ENCODE measurements at regions not wholly inside any gene's neighbourhood (a gene's known extent, or its start where the extent isn't known, plus 50 kb on each side); places are given as distances from the start of the nearest gene placed in this dataset.
"Not testable (repeated sequence)": the region's sequence is repeated elsewhere in the genome, so short reads cannot be mapped to it uniquely, and the experiment has no call there.

DNA sequence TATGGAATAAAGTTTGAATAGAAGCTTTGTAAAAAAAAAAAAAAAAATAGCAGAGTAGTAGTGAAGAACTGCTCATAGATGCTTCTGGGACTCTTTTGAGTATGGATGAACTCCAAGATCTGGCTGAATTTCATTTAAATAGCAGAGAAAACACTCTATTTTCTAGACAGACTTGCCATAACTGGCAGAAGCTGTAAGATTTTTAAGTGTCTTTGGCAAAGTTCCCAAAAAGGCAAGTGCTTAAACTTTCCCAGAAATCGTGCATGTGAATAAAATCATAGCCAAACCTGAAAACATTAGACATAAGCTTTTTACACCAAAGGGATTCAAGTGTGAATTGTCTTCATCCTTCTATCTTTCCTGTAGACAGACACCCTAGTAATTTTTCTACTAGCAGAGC lies 110.3 kb upstream of the MITF start:
- Mint-ChIP-seq H3K9me3 (peaks cover 14% of the 10 kb centered on the region), H3K4me1 (no peaks in the 10 kb centered on the region), H3K27ac (ENCODE audit: low read depth) (no peak overlapping the region), H3K36me3 (ENCODE audit: insufficient read depth) (no peaks in the 10 kb centered on the region), H3K4me3 (no peak overlapping the region), H3K27me3 (no peaks in the 10 kb centered on the region)
- DNase-seq (ENCODE audit: low spot score in 2 of 2) (no peak), ATAC-seq (replicated peaks; ENCODE audit: extremely low read depth, poor library complexity, severe bottlenecking) (no peak)

DNA sequence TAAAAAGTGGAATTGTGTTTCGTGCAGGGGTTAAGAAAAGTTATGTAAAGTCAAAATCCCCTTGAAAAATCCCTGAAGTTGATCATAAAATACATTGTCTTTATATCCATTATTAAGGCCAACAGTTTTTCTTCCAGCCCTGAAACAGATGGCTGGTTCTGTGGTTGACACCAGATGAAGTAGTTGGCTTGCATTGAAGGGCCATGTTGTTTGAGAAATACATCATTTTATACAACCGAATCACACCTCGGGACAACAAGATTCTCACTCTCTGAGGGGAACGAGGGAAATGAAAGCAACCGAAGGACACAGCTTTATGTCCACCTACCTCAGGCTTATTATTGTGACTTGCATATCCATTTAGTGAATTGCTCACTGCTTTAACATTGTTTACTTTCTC lies 126.0 kb upstream of the MITF start:
- peaks cover 8% of the 10 kb centered on the region for H3K9me3 Mint-ChIP-seq
- no peaks in the 10 kb centered on the region for H3K36me3 Mint-ChIP-seq (ENCODE audit: insufficient read depth)
- H3K4me1 Mint-ChIP-seq = no peaks in the 10 kb centered on the region
- no peaks in the 10 kb centered on the region for H3K27me3 Mint-ChIP-seq
- no peak for ATAC-seq (replicated peaks; ENCODE audit: extremely low read depth, poor library complexity, severe bottlenecking)
- H3K4me3 Mint-ChIP-seq = no peak overlapping the region
- no peak for DNase-seq (ENCODE audit: low spot score in 2 of 2)
- no peak overlapping the region for H3K27ac Mint-ChIP-seq (ENCODE audit: low read depth)

DNA sequence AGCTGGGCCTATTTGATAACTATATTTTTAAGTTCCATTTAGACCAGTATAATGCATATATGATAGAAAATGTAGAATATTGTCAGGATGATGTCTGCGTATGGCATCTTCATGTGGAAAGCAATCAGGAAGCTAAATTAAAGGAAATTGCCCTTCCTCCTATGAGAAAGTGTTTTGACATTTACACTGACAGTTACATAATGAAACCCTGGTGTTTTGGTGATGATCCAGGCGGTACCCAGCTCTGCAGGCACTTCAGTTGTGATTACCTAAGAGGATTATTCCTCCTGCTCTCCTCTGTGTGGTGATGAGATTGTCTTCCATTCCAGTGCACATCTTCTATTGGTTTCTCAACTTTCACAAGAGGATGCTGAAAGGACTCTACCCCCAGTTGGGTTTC lies 126.5 kb upstream of the MITF start:
- ATAC-seq (replicated peaks; ENCODE audit: extremely low read depth, poor library complexity, severe bottlenecking) (no peak), DNase-seq (ENCODE audit: low spot score in 2 of 2) (no peak)
- H3K4me1 Mint-ChIP-seq = no peaks in the 10 kb centered on the region
- H3K4me3 Mint-ChIP-seq = no peak overlapping the region
- no peaks in the 10 kb centered on the region for H3K36me3 Mint-ChIP-seq (ENCODE audit: insufficient read depth)
- no peak overlapping the region for H3K27ac Mint-ChIP-seq (ENCODE audit: low read depth)
- H3K27me3 Mint-ChIP-seq = no peaks in the 10 kb centered on the region
- H3K9me3 Mint-ChIP-seq = peaks cover 8% of the 10 kb centered on the region

DNA sequence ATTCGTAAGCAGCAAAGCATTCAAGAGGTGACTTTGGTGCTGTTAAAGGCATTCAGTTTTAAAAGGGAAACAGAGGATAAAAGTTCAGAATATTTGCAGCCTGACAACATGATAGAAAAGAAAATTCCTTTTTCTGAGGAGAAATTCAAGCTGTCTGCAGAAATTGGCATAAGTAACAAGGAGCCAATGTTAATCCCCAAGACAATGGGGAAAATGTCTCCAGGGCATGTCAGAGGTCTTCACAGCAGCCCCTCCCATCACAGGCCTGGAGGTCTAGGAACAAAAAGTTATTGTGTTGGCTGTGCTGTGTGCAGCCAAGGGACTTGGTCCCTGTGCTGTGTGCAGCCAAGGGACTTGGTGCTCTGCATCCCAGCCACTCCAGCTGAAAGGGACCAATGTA lies 129.7 kb upstream of the MITF start:
- not testable (repeated sequence) for DNase-seq (ENCODE audit: low spot score in 2 of 2); ATAC-seq (replicated peaks; ENCODE audit: extremely low read depth, poor library complexity, severe bottlenecking); H3K9me3 Mint-ChIP-seq; H3K4me1 Mint-ChIP-seq; H3K27ac Mint-ChIP-seq (ENCODE audit: low read depth); H3K4me3 Mint-ChIP-seq; H3K36me3 Mint-ChIP-seq (ENCODE audit: insufficient read depth); H3K27me3 Mint-ChIP-seq

DNA sequence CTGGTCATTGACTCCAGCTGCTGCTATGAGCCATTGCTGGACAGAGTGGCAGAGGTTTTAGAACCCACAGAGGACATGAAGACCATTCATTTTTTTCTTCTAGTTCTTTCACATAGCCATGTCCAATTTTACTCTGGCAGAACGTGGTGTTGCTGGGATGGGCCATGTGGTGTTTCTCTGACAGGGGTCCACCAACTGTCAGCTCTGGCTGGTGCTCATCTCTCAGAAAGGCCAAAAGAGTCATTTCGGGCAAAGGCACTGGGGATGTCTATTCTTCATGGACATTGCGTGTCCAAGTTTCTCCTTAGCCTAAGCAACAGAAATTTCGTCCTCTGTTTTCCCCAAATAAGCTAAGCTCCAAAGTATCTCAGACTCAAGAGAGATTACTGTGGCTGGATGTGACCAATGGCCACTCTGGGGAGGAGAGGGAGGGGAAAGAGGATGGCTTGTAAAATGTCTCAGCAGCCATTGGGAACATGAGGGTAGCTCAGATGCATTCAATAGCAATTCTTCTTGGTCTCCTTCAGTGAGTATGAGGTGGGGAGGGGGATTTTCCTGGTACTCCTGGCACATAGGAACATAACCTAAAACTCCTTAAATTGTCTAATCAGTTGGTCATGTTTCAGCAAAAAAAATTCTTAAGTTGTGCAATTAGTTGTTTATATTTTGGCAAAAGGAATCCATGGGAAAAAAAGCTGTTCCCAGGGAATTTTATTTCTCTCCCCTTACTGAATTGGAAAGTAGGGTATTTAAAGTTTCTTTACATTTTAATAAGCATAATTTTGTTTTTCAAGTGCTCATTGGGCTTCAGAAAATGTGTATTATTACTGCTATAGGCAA lies 131.6 kb upstream of the MITF start:
- Mint-ChIP-seq H3K4me1 (no peaks in the 10 kb centered on the region), H3K9me3 (peaks cover 8% of the 10 kb centered on the region), H3K27ac (ENCODE audit: low read depth) (no peak overlapping the region), H3K27me3 (no peaks in the 10 kb centered on the region), H3K36me3 (ENCODE audit: insufficient read depth) (no peaks in the 10 kb centered on the region), H3K4me3 (no peak overlapping the region)
- DNase-seq (ENCODE audit: low spot score in 2 of 2) (no peak), ATAC-seq (replicated peaks; ENCODE audit: extremely low read depth, poor library complexity, severe bottlenecking) (no peak)

DNA sequence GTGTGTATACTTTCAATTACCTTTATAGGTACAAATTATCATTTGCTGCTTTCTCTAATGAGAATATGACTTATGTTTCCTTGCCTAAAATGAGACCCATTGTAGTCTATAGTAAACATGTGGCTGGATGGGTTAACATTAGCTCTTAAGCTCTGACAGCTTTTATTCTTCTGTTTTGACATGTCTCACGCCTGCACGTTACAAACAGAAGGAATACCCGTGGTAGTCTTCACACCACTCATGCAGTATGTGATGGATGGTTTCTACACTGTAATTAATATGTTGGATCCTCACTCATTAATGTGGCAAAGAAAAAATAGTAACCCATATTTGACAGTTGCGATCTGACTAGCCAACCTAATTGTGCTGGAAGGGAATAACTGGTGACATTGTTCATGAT lies 133.4 kb upstream of the MITF start:
- H3K27ac Mint-ChIP-seq (ENCODE audit: low read depth) = no peak overlapping the region

DNA sequence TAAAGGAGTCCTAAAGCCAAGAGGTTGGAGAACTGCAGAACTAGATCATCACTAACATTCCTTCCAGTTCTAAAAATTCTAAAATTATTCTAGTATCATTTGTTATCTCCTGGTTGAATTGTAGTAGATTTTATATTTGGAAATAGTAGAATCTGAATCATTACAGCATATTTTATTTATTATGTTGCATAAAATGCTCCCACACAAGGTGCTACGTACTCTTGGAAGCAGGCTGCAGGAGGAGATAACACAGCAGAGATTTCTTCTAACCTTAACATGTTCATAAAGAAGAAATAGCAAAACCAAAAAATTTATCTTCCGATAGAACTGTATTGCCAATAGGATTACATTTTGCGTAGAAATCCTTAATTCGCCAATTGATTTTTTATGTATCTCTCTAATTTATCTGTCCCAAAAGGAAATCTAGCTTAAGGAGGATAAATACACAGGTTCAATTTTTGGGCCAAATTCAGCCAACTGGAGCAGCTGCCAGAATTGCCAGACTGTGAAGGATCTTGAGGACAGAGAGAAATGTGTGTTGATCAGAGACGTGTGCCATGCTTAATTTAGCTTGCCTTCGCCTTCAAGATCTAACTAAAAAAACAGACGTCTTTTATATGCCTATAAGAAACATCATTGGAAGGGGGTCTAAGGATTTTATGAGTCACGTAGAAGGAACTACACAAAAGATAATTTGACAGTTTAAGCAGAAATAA lies 134.4 kb upstream of the MITF start:
- Mint-ChIP-seq H3K4me3 (no peak overlapping the region), H3K27me3 (no peaks in the 10 kb centered on the region), H3K9me3 (peaks cover 13% of the 10 kb centered on the region), H3K36me3 (ENCODE audit: insufficient read depth) (no peaks in the 10 kb centered on the region), H3K4me1 (no peaks in the 10 kb centered on the region), H3K27ac (ENCODE audit: low read depth) (no peak overlapping the region)
- DNase-seq (ENCODE audit: low spot score in 2 of 2) = no peak
- no peak for ATAC-seq (replicated peaks; ENCODE audit: extremely low read depth, poor library complexity, severe bottlenecking)

More for the DNA sequence above, 133.4 kb upstream of the MITF start:
- no peaks in the 10 kb centered on the region for H3K27me3 Mint-ChIP-seq
- DNase-seq (ENCODE audit: low spot score in 2 of 2) (no peak), ATAC-seq (replicated peaks; ENCODE audit: extremely low read depth, poor library complexity, severe bottlenecking) (no peak)
- H3K9me3 Mint-ChIP-seq = peaks cover 13% of the 10 kb centered on the region
- no peaks in the 10 kb centered on the region for H3K4me1 Mint-ChIP-seq
- no peaks in the 10 kb centered on the region for H3K36me3 Mint-ChIP-seq (ENCODE audit: insufficient read depth)
- no peak overlapping the region for H3K4me3 Mint-ChIP-seq

DNA sequence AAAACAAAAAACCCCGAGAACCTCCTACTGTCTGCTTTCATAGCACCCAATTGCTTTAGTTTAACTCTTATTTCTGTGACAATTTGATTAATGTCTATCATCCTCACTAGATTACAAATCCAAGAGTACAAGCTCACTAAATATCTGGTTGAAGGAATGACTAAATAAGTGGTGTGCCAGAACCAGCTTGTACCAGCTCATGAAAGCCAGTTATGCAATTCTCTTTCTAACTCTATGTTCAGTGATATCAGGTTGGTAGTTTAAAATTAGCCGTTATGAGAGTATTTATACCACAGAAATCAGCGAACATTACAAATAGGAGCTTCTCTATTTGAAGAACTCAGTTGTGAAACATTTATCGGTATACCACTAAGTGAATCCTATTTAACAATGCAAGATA lies 137.2 kb upstream of the MITF start:
- H3K4me3 Mint-ChIP-seq = no peak overlapping the region
- no peaks in the 10 kb centered on the region for H3K27me3 Mint-ChIP-seq
- peaks cover 5% of the 10 kb centered on the region for H3K9me3 Mint-ChIP-seq
- DNase-seq (ENCODE audit: low spot score in 2 of 2) = no peak
- H3K27ac Mint-ChIP-seq (ENCODE audit: low read depth) = no peak overlapping the region
- H3K4me1 Mint-ChIP-seq = no peaks in the 10 kb centered on the region
- H3K36me3 Mint-ChIP-seq (ENCODE audit: insufficient read depth) = no peaks in the 10 kb centered on the region
- ATAC-seq (replicated peaks; ENCODE audit: extremely low read depth, poor library complexity, severe bottlenecking) = no peak

DNA sequence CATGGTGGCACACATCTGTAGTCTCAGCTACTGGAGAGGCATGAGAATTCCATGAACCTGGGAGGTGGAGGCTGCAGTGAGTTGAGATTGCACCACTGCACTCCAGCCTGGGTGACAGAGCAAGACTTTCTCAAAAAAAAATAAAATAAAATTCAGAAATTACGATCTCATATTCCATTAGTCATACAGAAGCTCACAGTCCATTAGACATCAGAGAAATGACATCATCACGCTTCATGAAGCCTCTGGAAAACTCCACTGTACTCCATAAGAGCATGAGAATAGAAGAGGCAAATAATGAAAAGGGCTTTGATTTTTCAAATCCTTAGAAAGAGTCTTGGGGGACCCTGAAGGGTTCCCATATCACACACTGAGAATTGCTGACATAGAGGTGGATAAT lies 145.0 kb upstream of the MITF start:
- H3K27ac Mint-ChIP-seq (ENCODE audit: low read depth) = no peak overlapping the region
- H3K4me1 Mint-ChIP-seq = no peaks in the 10 kb centered on the region
- no peaks in the 10 kb centered on the region for H3K27me3 Mint-ChIP-seq
- no peak for DNase-seq (ENCODE audit: low spot score in 2 of 2)
- H3K9me3 Mint-ChIP-seq = no peaks in the 10 kb centered on the region
- H3K4me3 Mint-ChIP-seq = no peak overlapping the region
- no peaks in the 10 kb centered on the region for H3K36me3 Mint-ChIP-seq (ENCODE audit: insufficient read depth)
- no peak for ATAC-seq (replicated peaks; ENCODE audit: extremely low read depth, poor library complexity, severe bottlenecking)

DNA sequence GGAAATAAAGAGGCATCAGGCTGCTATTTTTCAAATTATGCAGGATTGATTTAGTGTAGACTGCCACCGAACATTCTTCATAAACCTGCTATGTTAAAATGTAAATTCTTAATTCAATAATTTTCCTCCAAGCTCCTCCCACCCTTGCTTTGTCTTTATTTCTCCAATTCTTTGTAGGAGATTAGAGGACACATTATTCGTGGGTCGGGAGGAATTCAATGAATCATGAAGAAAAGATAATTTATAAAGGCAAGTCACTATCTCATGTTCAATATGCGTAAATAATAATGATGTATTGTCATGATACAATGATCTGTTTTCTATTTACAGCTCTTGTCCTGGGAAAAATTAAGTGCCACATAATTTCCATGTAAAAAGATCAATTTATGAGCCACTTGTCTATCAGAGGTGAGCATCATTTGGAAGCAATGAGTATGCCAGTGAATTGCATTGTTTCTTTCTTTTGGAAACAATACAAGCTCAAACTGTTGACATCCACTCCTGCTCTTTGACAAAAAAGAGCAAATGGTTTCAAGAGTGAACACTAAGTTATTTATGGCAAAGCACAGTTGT lies 148.0 kb upstream of the MITF start:
- H3K27ac Mint-ChIP-seq (ENCODE audit: low read depth) = no peak overlapping the region
- H3K9me3 Mint-ChIP-seq = peaks cover 9% of the 10 kb centered on the region
- no peaks in the 10 kb centered on the region for H3K4me1 Mint-ChIP-seq
- no peaks in the 10 kb centered on the region for H3K27me3 Mint-ChIP-seq
- no peaks in the 10 kb centered on the region for H3K36me3 Mint-ChIP-seq (ENCODE audit: insufficient read depth)
- H3K4me3 Mint-ChIP-seq = no peak overlapping the region
- no peak for DNase-seq (ENCODE audit: low spot score in 2 of 2)
- no peak for ATAC-seq (replicated peaks; ENCODE audit: extremely low read depth, poor library complexity, severe bottlenecking)

DNA sequence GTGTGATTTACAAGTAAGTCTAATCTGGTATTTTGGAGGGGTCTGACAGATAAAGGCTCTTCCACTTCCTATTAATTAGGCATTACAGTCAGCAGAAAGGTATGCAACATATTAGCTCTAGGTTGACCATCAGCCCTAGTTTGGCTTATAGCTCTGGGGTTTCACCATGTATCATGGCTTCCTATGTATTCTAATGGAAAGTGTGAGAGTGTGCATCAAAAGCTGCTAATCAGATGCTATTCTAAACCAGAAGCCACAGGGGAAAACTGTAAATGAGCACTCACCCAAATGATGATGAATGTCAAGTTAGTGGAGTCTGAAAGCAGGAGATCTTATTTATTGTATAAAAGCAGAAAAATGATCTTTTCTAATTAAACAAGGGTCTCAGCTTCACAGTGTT lies 149.2 kb upstream of the MITF start:
- ATAC-seq (replicated peaks; ENCODE audit: extremely low read depth, poor library complexity, severe bottlenecking) (no peak), DNase-seq (ENCODE audit: low spot score in 2 of 2) (no peak)
- no peak overlapping the region for H3K27ac Mint-ChIP-seq (ENCODE audit: low read depth)
- H3K4me1 Mint-ChIP-seq = no peaks in the 10 kb centered on the region
- no peak overlapping the region for H3K4me3 Mint-ChIP-seq
- no peaks in the 10 kb centered on the region for H3K36me3 Mint-ChIP-seq (ENCODE audit: insufficient read depth)
- no peaks in the 10 kb centered on the region for H3K27me3 Mint-ChIP-seq
- H3K9me3 Mint-ChIP-seq = peaks cover 9% of the 10 kb centered on the region

DNA sequence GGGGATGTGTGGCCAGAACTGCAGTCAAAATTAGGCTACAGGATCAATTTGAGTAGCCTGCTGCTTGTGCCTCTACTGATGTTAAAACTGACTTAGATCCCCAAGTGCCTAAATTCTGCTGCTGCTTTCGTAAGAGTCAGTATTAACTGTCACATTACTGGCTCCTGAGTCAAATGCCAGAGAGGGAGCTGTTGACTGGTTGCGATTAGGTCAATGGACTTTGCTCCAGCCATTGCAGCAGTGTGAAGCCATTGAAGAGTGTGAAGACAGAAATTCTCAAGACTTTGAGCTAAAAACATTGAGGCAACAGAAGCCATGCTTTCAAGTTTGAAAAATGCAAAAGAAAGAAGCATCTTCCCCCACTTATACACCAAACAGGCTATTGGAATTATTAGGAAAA lies 151.1 kb upstream of the MITF start:
- H3K36me3 Mint-ChIP-seq (ENCODE audit: insufficient read depth) = no peaks in the 10 kb centered on the region
- DNase-seq (ENCODE audit: low spot score in 2 of 2) (no peak), ATAC-seq (replicated peaks; ENCODE audit: extremely low read depth, poor library complexity, severe bottlenecking) (no peak)
- H3K9me3 Mint-ChIP-seq = peaks cover 15% of the 10 kb centered on the region
- no peak overlapping the region for H3K4me3 Mint-ChIP-seq
- no peak overlapping the region for H3K27ac Mint-ChIP-seq (ENCODE audit: low read depth)
- H3K4me1 Mint-ChIP-seq = no peaks in the 10 kb centered on the region
- H3K27me3 Mint-ChIP-seq = no peaks in the 10 kb centered on the region

DNA sequence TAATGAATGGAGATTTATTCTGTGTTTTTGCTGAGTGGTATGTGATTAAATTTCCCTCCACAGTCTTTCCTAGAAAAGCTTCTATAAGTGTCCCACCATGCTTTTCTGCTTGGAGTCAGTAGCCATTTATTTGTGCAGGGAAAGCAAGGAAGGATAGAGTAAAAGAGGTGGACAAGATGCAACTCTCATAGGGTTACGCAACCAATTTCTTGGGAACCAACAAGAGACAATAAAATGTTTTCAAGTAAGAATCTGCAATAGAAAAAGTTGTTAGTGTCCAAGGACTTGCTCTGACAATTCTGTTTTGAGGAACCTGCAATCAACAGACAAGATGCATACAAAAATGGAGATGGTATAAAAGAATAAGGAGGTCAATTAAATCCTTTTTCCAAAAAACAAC lies 153.8 kb upstream of the MITF start:
- Mint-ChIP-seq H3K4me3 (no peak overlapping the region), H3K27me3 (no peaks in the 10 kb centered on the region), H3K27ac (ENCODE audit: low read depth) (no peak overlapping the region), H3K36me3 (ENCODE audit: insufficient read depth) (no peaks in the 10 kb centered on the region), H3K9me3 (peaks cover 15% of the 10 kb centered on the region), H3K4me1 (no peaks in the 10 kb centered on the region)
- DNase-seq (ENCODE audit: low spot score in 2 of 2) = no peak
- no peak for ATAC-seq (replicated peaks; ENCODE audit: extremely low read depth, poor library complexity, severe bottlenecking)

Data from central memory CD8-positive, alpha-beta T cell (primary cell).